ENCODE measurements at regions not wholly inside any gene's neighbourhood (a gene's known extent, or its start where the extent isn't known, plus 50 kb on each side); places are given as distances from the start of the nearest gene placed in this dataset.

DNA sequence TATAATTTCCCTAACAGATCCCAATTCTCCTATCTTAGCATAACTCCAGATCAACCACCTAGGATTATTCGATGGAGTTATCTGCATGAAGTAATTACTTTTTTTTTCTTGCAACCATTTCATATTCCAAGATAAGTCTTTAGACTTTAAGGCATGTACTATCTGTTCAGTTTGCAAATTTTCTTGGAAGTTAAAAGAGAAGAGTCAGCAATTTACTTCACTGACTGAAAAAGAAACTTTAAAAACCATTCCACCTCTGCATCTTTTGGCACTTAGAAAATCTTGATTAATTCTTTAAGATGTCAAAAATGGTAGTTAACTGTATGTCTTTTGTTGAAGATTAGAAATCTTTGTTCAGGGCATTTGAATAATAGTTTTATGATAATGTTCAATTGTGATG, 830.5 kb upstream of the KLHL29 start:
- no peaks in the 10 kb centered on the region for H3K36me3 ChIP-seq (ENCODE audit: control insufficient read depth, insufficient read depth, low read length, severe bottlenecking)
- DNase-seq (ENCODE audit: low read depth) = no peak
- H3K4me3 ChIP-seq (ENCODE audit: low read length) = no peak overlapping the region
- peaks cover 13% of the 10 kb centered on the region for H3K9me3 ChIP-seq (ENCODE audit: control insufficient read depth, low read length)
- no peak overlapping the region for H3K9ac ChIP-seq (ENCODE audit: low read length)
- no peaks in the 10 kb centered on the region for H3K4me1 ChIP-seq (ENCODE audit: control insufficient read depth, insufficient read depth, low read length)
- no peaks in the 10 kb centered on the region for H3K27me3 ChIP-seq (replicated peaks; ENCODE audit: control insufficient read depth, insufficient read depth, low read length)

DNA sequence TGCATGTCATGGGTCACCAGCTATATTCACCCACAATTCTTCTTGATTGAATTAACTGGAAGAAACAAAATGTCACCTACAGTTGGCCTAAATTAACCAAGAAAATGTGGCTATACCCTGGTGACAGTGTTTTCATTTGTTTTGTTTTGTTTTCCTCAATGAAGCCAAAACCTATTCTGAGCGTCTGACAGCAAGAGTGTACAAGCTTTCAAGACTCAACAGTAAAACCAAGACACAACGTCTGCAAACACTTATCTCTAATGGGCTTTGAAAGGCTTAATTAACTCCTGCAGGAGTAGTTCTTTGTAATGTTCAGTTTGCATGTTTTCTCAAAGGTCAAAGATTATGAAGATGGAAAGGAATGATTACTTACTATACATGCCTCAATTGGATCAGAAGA, 827.6 kb upstream of the KLHL29 start:
- H3K4me1 ChIP-seq (ENCODE audit: control insufficient read depth, insufficient read depth, low read length) = no peaks in the 10 kb centered on the region
- no peak overlapping the region for H3K4me3 ChIP-seq (ENCODE audit: low read length)
- peaks cover 7% of the 10 kb centered on the region for H3K9me3 ChIP-seq (ENCODE audit: control insufficient read depth, low read length)
- H3K9ac ChIP-seq (ENCODE audit: low read length) = no peak overlapping the region
- H3K36me3 ChIP-seq (ENCODE audit: control insufficient read depth, insufficient read depth, low read length, severe bottlenecking) = no peaks in the 10 kb centered on the region
- DNase-seq (ENCODE audit: low read depth) = no peak
- no peaks in the 10 kb centered on the region for H3K27me3 ChIP-seq (replicated peaks; ENCODE audit: control insufficient read depth, insufficient read depth, low read length)

DNA sequence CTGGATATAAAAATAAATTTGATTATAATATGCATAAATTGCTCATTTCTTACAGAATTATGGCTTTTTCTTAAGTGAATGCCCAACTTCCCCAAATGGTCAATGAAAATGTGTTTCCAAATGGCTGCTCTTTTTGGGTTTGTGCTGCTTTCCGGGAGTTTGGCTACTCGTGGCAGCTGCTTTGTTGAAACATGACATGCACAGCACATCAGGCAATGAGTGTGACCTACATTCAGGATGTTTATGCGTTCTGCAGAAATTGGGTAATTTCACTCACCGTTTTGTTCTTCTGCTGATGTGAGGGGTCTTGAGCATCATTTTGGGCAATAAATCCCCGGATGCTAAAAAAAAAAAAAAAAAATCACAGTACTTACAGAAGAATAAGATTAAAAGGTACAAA, 825.0 kb upstream of the KLHL29 start:
- Histone ChIP-seq H3K4me3 (ENCODE audit: low read length) (no peak overlapping the region), H3K4me1 (ENCODE audit: control insufficient read depth, insufficient read depth, low read length) (no peaks in the 10 kb centered on the region), H3K36me3 (ENCODE audit: control insufficient read depth, insufficient read depth, low read length, severe bottlenecking) (no peaks in the 10 kb centered on the region), H3K27me3 (replicated peaks; ENCODE audit: control insufficient read depth, insufficient read depth, low read length) (no peaks in the 10 kb centered on the region), H3K9me3 (ENCODE audit: control insufficient read depth, low read length) (peaks cover 7% of the 10 kb centered on the region), H3K9ac (ENCODE audit: low read length) (no peak overlapping the region)
- no peak for DNase-seq (ENCODE audit: low read depth)

DNA sequence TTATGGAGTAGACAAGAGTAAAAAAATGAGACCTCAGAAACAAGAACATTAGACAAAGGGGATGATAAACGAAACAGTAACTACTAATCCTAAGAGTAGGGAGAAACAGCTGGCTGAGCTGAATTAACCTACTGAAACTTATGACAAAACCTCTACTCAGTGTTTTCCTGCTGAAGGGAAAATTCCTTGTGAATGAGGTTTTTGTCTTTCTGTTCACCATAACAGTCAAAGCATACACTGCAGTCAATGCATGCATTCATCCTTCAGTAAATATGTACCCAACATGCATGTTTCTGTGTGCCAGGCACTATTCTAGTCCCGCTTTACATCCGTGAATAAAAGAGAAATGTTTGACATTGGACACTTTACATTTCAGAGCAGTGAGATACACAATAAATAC, 805.6 kb upstream of the KLHL29 start:
- Histone ChIP-seq H3K27me3 (replicated peaks; ENCODE audit: control insufficient read depth, insufficient read depth, low read length) (no peaks in the 10 kb centered on the region), H3K4me1 (ENCODE audit: control insufficient read depth, insufficient read depth, low read length) (no peaks in the 10 kb centered on the region), H3K36me3 (ENCODE audit: control insufficient read depth, insufficient read depth, low read length, severe bottlenecking) (no peaks in the 10 kb centered on the region), H3K4me3 (ENCODE audit: low read length) (no peak overlapping the region), H3K9ac (ENCODE audit: low read length) (no peak overlapping the region), H3K9me3 (ENCODE audit: control insufficient read depth, low read length) (peaks cover 16% of the 10 kb centered on the region)
- no peak for DNase-seq (ENCODE audit: low read depth)

DNA sequence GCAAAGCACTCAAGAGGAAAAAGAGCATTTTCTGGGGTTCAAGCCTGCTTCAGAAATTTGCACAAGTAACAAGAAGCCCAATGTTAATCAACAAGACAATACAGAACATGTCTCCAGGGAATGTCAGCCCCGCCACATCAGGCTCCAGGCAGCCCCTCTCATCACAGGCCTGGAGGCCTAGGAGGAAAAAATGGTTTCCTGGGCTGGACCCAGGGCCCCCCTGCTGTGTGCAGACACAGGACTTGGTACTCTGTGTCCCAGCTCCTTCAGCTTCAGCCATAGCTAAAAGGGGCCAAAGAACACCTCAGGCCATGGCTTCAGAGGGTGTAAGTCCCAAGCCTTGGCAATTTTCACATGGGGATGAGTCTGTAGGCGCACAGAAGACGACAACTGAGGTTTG, 802.9 kb upstream of the KLHL29 start:
- Histone ChIP-seq H3K9ac (ENCODE audit: low read length) (no peak overlapping the region), H3K36me3 (ENCODE audit: control insufficient read depth, insufficient read depth, low read length, severe bottlenecking) (no peaks in the 10 kb centered on the region), H3K4me1 (ENCODE audit: control insufficient read depth, insufficient read depth, low read length) (no peaks in the 10 kb centered on the region), H3K9me3 (ENCODE audit: control insufficient read depth, low read length) (peaks cover 16% of the 10 kb centered on the region), H3K4me3 (ENCODE audit: low read length) (no peak overlapping the region), H3K27me3 (replicated peaks; ENCODE audit: control insufficient read depth, insufficient read depth, low read length) (no peaks in the 10 kb centered on the region)
- no peak for DNase-seq (ENCODE audit: low read depth)

DNA sequence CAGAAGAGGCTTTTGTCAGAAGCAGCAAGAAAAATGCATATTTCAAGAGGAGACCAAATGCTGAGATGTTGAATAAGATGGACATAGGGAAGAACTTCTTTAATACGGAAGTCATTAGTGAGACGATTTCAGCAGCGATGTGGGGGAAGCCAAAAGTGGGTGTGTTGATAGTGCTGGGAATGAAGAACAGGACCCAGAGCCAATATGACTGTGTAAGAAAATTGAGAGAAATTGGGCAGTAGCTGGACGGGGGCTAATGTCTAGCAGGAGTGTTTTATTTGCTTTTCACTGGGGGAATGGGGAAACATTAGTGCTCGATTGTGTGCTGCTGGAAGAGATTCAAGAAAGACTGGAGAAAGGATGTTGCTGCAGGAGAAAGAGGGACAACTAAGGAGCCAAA, 788.7 kb upstream of the KLHL29 start:
- H3K4me1 ChIP-seq (ENCODE audit: control insufficient read depth, insufficient read depth, low read length) = no peaks in the 10 kb centered on the region
- H3K36me3 ChIP-seq (ENCODE audit: control insufficient read depth, insufficient read depth, low read length, severe bottlenecking) = no peaks in the 10 kb centered on the region
- no peak for DNase-seq (ENCODE audit: low read depth)
- peaks cover 13% of the 10 kb centered on the region for H3K9me3 ChIP-seq (ENCODE audit: control insufficient read depth, low read length)
- H3K9ac ChIP-seq (ENCODE audit: low read length) = no peak overlapping the region
- H3K27me3 ChIP-seq (replicated peaks; ENCODE audit: control insufficient read depth, insufficient read depth, low read length) = no peaks in the 10 kb centered on the region
- H3K4me3 ChIP-seq (ENCODE audit: low read length) = no peak overlapping the region

DNA sequence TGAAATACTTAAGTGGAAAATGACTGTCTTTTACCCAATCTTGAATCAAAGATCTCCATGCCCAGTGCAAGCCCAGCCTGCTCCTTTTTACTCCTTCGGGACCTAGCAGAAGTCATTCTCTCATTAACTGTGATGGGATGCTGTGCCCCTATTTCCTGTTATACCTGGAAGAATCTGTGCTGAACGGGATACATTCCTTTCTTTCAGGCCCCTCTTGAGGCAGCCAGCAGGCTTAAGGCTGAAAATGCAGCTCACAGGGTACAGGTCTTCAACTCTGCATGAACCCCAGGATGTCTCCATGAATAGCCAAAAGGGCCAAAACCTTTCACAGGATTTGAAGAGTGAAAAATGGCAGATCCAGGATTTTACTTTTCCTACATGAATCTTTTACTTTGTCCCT, 784.8 kb upstream of the KLHL29 start:
- Histone ChIP-seq H3K27me3 (replicated peaks; ENCODE audit: control insufficient read depth, insufficient read depth, low read length) (no peaks in the 10 kb centered on the region), H3K4me1 (ENCODE audit: control insufficient read depth, insufficient read depth, low read length) (no peaks in the 10 kb centered on the region), H3K4me3 (ENCODE audit: low read length) (no peak overlapping the region), H3K36me3 (ENCODE audit: control insufficient read depth, insufficient read depth, low read length, severe bottlenecking) (no peaks in the 10 kb centered on the region), H3K9ac (ENCODE audit: low read length) (no peak overlapping the region), H3K9me3 (ENCODE audit: control insufficient read depth, low read length) (no peaks in the 10 kb centered on the region)
- DNase-seq (ENCODE audit: low read depth) = no peak

DNA sequence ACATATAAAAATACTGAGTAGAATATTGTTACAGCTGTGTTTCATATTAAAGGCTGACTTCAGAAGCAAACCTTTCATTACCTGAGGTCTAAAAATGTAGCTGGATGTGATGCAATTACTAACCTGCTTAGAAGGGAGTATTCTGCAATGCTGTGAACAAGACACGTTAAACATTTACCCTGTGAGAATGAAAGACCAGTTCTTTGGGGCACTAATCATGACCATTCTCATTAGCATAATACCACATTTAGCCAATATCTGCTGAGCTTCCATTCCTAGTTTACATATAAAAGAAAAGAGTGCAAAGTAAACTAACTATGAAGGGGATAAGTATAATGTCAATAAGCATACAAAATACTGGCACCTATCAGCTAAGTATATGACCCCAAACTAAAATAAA, 784.0 kb upstream of the KLHL29 start:
- no peak for DNase-seq (ENCODE audit: low read depth)
- H3K9ac ChIP-seq (ENCODE audit: low read length) = no peak overlapping the region
- no peak overlapping the region for H3K4me3 ChIP-seq (ENCODE audit: low read length)
- H3K4me1 ChIP-seq (ENCODE audit: control insufficient read depth, insufficient read depth, low read length) = no peaks in the 10 kb centered on the region
- H3K36me3 ChIP-seq (ENCODE audit: control insufficient read depth, insufficient read depth, low read length, severe bottlenecking) = no peaks in the 10 kb centered on the region
- no peaks in the 10 kb centered on the region for H3K27me3 ChIP-seq (replicated peaks; ENCODE audit: control insufficient read depth, insufficient read depth, low read length)
- H3K9me3 ChIP-seq (ENCODE audit: control insufficient read depth, low read length) = no peaks in the 10 kb centered on the region

DNA sequence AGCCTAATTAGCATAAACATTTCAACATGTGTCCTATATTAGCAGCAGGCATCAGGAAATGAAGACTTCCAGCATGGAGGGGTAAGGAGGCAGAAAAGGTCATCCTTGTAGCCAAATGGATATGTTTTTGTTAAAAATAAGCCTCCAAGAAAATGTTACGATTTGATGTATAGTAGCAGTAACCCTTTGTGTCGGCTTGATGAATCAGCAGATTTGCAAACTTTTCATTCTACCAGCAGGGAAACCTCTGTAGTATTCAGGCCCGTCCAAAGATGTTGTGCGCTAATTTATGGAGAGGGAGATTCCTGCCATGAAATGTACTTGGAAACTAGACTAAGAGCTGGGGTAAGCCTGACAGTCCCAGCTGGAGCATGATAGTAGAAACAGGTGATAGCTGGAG, 780.8 kb upstream of the KLHL29 start:
- Histone ChIP-seq H3K36me3 (ENCODE audit: control insufficient read depth, insufficient read depth, low read length, severe bottlenecking) (no peaks in the 10 kb centered on the region), H3K4me3 (ENCODE audit: low read length) (no peak overlapping the region), H3K9ac (ENCODE audit: low read length) (no peak overlapping the region), H3K9me3 (ENCODE audit: control insufficient read depth, low read length) (no peaks in the 10 kb centered on the region), H3K27me3 (replicated peaks; ENCODE audit: control insufficient read depth, insufficient read depth, low read length) (peaks cover under 1% of the 10 kb centered on the region), H3K4me1 (ENCODE audit: control insufficient read depth, insufficient read depth, low read length) (no peaks in the 10 kb centered on the region)
- DNase-seq (ENCODE audit: low read depth) = no peak

DNA sequence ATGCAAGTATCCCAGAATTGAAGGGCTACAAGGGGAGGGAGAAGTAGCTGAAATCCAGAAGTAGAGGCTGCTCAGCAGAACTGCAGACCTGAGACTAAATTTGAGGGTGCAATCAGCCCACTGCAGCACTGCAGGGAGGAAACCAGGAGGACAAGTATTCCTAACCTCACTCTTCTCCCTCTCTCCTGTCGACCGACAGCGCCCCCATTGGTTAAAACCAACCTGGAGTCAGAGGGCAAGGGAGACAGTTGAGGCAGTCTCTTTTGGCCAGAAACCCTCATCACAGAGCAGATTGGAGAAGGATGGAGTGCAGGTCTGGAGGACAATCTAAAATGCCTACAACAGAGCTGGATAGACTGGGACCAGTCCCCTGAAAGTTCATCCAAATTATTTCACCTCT, 768.9 kb upstream of the KLHL29 start:
- Histone ChIP-seq H3K9me3 (ENCODE audit: control insufficient read depth, low read length) (no peaks in the 10 kb centered on the region), H3K4me1 (ENCODE audit: control insufficient read depth, insufficient read depth, low read length) (no peaks in the 10 kb centered on the region), H3K4me3 (ENCODE audit: low read length) (no peak overlapping the region), H3K36me3 (ENCODE audit: control insufficient read depth, insufficient read depth, low read length, severe bottlenecking) (no peaks in the 10 kb centered on the region), H3K9ac (ENCODE audit: low read length) (no peak overlapping the region), H3K27me3 (replicated peaks; ENCODE audit: control insufficient read depth, insufficient read depth, low read length) (no peaks in the 10 kb centered on the region)
- DNase-seq (ENCODE audit: low read depth) = no peak

DNA sequence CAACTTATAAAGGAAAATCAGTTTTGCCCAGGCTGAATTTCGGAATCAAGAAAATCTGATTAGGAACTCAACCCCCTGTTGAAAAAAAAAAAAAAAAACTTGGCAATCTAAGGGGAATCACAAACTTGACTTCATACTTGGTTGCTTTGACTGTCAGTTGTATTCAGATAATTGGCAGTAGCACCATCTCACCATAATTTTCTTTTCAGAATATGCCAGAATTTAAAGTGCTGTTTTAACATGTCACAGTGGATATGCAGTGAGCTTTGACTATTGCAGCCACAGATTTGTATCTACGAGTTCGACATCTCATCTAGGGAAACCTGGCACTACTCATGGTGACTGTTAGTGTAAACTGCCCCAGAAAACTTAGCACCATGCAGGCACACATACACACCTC, 761.4 kb upstream of the KLHL29 start:
- no peaks in the 10 kb centered on the region for H3K36me3 ChIP-seq (ENCODE audit: control insufficient read depth, insufficient read depth, low read length, severe bottlenecking)
- H3K27me3 ChIP-seq (replicated peaks; ENCODE audit: control insufficient read depth, insufficient read depth, low read length) = no peaks in the 10 kb centered on the region
- no peak for DNase-seq (ENCODE audit: low read depth)
- no peak overlapping the region for H3K9ac ChIP-seq (ENCODE audit: low read length)
- no peaks in the 10 kb centered on the region for H3K9me3 ChIP-seq (ENCODE audit: control insufficient read depth, low read length)
- no peak overlapping the region for H3K4me3 ChIP-seq (ENCODE audit: low read length)
- H3K4me1 ChIP-seq (ENCODE audit: control insufficient read depth, insufficient read depth, low read length) = no peaks in the 10 kb centered on the region

DNA sequence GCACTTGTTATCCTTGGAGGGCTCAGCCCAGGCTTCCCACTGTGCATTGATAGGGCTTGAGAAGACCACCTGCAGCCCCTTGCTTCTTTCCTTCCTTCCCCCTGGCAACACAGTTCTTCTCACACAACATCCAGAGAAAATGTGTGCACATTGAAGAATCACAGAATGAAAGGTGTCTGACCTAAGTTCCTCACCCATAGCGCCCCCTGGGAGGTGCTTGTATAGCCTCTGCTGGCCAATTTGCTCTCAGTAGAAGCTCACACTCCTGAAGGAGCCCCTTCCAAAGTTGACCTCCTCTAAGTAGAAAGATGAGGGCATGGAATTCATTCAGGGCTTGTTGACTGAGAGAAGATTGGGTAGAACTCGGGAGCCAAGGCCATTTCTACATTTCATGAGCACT, 758.4 kb upstream of the KLHL29 start:
- Histone ChIP-seq H3K9me3 (ENCODE audit: control insufficient read depth, low read length) (no peaks in the 10 kb centered on the region), H3K4me3 (ENCODE audit: low read length) (no peak overlapping the region), H3K36me3 (ENCODE audit: control insufficient read depth, insufficient read depth, low read length, severe bottlenecking) (no peaks in the 10 kb centered on the region), H3K9ac (ENCODE audit: low read length) (no peak overlapping the region), H3K4me1 (ENCODE audit: control insufficient read depth, insufficient read depth, low read length) (no peaks in the 10 kb centered on the region), H3K27me3 (replicated peaks; ENCODE audit: control insufficient read depth, insufficient read depth, low read length) (no peaks in the 10 kb centered on the region)
- DNase-seq (ENCODE audit: low read depth) = no peak
